HG02938 (cell line): ENCODE measurements at regions not wholly inside any gene's neighbourhood (a gene's known extent, or its start where the extent isn't known, plus 50 kb on each side); places are given as distances from the start of the nearest gene placed in this dataset.
A peak's percentile ranks its signal among the peaks of the same experiment; 100 is the strongest.
"Not testable (repeated sequence)": the region's sequence is repeated elsewhere in the genome, so short reads cannot be mapped to it uniquely, and the experiment has no call there.

Experiments
- ATAC-seq: cut with Tn5 transposase; IDR thresholded peaks from one replicate; pipeline ENCODE4 v1.9.1; 2021; ENCODE audit warnings: mild to moderate bottlenecking, moderate library complexity; ENCODE audit not compliant: unreplicated experiment

DNA sequence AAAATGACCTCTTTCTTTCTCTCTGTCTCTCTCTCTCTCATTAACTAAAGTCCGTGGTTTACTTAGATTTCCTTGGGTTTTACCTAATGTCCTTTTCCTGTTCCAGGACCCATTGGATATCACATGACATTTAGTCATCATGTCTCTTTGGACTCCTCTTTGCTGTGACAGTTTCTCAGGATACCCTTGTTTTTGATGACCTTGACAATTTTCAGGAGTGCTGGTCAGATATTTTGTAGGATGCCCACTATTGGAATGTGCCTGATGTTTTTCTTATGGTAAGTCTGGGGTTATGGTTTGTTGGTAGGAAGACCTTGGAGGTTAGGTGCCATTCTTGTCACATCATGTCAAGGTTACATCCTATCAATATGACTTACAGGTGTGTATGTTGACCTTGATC lies 199.2 kb upstream of the HTR1E start:
- ATAC-seq = no peak

DNA sequence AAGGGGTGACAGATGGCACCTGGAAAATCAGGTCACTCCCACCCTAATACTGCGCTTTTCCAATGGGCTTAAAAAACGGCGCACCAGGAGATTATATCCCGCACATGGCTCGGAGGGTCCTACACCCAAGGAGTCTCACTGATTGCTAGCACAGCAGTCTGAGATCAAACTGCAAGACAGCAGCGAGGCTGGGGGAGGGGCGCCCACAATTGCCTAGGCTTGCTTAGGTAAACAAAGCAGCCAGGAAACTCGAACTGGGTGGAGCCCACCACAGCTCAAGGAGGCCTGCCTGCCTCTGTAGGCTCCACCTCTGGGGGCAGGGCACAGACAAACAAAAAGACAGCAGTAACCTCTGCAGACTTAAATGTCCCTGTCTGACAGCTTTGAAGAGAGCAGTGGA lies 205.7 kb upstream of the HTR1E start:
- not testable (repeated sequence) for ATAC-seq

DNA sequence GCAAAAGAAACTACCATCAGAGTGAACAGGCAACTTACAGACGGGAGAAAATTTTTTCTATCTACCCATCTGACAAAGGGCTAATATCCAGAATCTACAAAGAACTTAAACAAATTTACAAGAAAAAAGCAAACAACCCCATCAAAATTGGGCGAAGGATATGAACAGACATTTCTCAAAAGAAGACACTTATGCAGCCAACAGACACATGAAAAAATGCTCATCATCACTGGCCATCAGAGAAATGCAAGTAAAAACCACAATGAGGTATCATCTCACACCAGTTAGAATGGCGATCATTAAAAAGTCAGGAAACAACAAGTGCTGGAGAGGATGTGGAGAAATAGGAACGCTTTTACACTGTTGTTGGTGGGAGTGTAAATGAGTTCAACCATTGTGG lies 206.6 kb upstream of the HTR1E start:
- ATAC-seq = not testable (repeated sequence)

DNA sequence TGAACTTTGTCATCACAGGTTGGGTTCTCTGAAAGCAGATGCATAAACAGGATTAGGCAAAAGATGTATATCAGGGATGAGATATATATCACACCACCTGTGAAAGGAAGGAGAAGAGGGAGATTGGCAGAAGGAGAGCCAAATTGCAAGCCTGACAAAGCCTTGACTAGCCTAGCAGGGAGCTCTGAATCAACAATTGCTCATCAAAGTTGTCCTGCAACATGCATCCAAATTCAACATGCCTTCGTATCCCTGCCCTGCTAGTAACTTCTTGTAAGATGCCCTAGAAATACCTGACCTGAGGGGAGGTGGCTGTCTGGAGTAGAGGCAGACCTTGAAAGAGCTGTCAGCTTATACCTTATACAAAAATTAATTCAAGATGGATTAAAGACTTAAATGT lies 207.1 kb upstream of the HTR1E start:
- no peak for ATAC-seq

DNA sequence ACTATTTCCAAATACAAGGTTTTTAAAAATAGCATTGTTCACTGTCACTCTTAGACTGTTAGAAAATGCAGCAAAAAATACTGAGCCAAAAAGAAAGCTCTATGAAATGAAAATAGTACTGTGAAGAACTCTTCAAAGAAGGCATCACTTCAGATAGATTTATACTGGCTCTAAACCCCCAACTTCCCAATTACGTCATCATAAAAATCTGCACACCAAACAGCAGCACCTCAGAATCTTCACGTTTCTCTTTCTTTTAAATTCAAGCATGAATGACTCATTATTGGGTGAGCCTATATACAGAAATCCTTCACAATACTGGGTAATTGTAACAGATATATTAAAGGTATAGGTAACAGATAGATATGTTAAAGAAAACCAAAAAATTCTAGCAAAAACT lies 208.4 kb upstream of the HTR1E start:
- no peak for ATAC-seq

DNA sequence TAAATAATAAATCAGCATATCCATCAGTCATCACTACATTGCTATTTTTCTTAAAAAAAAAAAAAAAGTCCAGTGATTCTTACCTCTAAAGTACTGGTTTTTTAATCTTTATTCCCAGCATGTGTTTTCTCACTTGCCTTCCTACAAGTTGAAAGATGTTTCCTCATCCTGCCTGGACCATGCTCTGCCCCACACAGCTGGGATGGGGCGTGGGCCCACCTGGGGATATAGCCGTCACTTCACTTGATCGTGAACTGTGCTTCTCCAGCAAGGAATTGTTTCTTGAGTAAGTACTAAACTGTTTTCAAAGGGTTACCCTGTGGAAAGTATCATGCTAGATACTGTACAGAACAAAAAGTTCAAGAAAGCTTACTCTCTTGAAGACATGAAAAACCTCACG lies 212.6 kb upstream of the HTR1E start:
- ATAC-seq = no peak

DNA sequence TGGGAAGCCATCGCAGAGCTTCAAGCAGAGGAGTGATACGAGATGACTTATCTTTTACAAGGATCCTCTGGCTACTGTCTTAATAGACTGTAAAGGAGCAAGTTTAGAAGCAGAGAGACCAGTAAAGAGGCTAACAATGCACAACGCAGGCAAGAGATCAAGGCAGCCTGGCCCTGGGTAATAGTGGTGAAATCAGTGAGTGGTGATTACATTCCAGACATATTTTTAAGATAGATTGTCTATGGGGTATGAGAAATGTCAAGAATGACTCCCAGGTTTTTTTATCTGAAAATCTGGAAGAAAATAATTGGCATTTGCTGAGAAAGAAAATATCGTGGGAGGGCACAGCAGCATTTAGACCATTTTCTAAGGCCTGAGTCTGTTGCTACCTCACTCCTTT lies 213.6 kb upstream of the HTR1E start:
- ATAC-seq = no peak

DNA sequence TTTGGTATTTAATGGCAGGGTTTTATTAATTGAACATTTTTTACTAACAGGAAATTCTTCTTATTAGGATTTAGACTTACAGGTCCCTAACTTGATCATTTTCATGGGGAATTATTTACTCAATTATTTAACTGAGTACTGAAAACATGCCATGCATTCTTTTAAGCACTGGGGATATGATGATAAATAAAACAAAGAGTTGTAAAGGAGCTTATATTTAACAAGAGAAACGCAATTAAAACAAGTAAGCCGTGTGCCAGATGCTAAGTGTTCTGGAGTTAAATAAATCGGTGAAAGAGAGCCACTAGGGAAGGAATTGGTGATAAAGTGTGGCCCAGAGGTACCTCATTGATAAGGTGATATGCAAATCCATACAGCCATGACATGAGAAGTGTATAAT lies 214.2 kb upstream of the HTR1E start:
- no peak for ATAC-seq

DNA sequence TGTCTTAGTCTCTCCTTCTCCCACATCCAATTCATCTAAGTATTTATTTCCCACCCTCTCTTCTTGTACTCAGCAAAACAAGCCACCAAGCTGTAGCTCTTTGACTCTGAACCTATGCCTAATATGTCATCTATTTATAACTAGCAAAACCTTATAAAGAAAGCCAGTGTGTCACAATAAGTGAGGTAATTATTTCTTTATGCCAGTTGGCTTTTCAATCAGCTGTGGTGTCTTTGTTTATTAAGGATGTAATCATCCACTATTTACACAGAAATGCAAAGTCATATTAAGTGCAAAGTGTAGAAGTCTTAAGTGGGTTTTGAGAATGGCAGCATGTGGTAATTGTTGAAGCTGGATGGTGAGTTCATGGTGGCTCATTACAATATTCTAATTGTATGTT lies 215.2 kb upstream of the HTR1E start:
- ATAC-seq = no peak

DNA sequence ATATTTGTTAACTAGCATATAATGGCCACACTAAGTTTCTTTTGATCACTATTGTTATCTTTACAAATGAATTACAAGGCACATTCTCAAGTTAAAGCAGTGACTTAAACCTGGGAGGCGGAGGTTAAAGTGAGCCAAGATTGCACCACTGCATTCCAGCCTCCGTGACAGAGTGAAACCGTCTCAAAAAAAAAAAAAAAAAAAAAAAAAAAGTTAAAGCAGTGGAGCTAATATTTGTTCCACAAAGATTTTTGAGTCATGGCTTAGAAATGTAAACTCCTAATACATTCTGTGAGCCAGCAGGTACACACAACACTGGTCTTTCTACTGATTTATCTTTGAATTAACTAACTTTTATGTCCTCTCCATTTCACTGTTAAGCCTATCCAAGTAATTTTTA lies 221.7 kb upstream of the HTR1E start:
- ATAC-seq = no peak

DNA sequence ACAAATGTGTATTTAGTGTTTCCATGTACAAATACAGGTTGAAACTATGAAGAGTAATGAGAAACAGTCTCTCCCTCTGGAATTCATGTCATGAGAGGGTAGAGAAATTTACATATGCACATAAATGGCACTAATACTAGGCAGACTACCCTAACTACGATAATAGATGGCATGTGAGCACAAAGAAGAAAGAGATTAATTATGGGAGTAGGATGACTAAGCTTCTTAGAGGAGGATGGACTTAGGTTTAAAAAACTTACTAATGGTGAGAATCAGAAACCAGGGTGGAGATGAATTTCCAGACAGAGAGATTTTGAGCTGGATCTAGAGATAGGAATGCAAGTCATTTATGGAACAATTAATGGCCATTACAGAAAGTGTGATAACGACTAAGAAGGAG lies 225.3 kb upstream of the HTR1E start:
- ATAC-seq = no peak

DNA sequence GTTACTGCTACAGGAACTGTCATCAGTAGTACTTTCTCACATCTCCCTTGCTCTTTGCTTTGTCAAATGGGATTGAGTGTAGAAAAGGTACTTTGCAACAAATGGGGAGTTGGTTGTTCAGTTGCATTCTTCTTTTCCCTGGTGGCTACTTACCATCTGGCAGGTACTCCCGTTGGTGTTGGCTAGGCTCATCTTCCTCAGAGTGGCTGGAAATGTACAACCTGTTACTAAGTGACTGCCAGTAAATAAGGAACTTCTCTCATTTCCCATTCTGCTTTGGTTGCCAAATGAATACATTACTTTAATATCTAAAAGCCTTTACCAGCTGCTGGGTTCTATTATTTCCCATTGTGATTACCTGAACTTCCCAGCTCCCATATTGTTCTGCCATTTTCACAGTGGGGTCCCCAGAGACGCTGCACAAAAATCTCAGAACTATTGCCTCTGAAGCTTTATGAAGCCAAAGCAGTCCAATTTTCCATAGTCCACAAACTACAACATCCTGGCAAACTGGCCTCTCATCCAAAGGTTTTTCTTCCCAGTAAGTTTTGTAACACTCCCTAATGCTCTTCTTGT lies 229.7 kb upstream of the HTR1E start:
- no peak for ATAC-seq

DNA sequence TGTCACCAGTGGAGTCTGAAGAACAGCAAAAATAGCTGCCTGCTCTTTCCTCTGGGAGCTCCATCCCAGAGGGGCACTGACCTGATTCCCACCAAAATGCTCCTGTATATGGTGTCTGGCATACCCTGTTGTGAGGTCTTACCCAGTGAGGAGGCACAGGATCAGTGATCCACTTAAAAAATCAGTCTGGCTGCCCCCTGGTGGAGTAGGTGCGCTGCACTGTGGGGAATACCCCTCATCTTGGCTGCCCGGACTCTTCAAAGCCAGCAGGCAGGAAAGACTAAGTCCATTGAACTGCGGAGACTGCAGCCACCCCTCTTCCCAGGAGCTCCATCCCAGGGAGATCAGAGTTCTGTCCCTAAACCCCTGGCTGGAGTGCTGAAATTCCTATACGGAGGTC lies 230.9 kb upstream of the HTR1E start:
- ATAC-seq = no peak

DNA sequence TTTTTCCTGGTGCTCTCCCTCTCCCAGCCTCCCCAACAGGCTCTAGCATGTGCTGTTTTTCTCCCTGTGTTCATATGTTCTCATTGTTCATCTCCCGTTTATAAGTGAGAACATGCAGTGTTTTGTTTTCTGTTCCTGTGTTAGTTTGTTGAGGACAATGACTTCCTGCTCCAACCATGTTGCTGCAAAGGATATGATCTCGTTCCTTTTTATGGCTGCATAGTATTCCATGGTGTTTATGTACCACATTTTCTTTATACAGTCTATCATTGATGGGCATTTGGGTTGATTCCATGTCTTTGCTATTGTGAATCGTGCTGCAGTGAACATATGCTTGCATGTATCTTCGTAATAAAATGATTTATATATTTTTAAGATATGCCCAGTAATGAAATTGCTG lies 236.1 kb upstream of the HTR1E start:
- ATAC-seq = not testable (repeated sequence)

DNA sequence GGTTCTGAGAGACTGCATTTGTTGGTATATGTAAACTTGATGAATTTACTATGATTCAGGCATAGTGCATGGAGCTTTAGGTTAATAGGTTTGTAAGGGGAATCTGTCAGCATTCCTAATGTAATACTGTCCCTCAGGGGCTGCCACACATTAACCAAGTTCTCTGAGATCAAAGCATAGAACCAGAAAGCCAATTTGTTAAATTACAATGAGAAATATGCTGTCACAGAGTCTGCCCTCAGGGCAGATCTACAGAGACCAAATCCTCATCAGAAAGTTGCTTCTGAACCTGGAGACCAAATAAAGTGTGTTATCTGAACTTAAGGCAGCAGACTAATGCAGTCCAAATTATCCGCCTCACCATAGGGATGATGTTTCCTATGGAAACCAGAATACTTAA lies 250.8 kb upstream of the HTR1E start:
- ATAC-seq = no peak

DNA sequence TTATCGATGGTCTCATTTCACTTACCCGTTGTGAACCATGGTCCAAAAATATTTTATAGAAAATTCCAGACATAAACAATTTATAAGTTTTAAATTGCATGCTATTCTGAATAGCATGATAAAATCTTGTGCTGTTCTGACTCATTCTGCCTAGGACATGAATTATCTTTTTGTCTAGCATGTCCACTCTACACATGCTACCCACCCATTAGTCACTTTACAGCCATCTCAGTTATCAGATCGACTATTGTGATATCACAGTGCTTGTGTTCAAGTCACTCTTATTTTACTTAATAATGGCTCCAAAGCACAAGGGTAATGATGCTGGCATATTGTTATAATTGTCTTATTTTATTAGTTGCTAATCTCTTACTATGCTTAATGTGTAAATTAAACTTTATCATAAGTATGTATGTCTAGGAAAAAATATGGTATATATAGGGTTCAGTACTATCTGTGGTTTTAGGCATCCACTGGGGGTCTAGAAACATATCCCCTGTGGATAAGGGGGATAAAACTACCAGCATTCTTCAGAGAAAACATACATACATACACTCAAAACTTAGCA lies 252.0 kb upstream of the HTR1E start:
- ATAC-seq = no peak

DNA sequence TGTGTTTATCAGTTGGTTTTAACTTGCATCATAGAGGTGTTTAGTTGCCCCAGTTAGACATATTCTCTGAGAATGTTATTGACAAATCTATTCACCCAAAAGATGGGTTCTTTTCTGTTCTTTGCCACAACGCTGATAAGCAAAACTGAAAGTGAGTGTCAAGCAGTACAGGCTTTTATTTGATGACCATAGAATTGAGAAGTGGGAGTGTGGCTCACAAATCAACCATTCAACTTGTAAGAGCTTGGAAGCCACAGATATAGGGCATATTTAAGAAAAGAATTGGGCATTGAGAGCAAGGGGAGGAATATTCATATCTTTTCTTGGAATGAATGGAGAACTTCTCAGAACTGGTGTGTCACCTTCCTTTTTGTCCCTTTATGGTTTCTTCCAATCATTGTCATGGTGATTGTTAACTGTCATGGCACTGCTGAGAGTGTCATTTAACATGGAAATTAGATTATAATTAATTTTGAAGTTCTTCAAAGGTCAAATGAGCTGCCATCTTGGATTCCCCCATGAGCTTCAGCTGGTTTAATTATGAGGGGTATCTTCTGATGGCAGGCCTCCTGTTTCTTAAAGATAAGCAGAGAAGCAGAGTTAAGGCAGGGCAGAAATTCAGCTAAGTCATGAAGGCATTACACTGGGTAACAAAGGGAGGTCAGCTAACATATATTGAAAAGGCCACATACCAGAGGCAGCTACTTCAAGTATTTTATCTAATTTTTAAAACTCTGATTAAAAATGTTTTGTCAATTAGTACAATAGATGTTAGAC lies 254.0 kb upstream of the HTR1E start:
- ATAC-seq = peak; percentile 60

DNA sequence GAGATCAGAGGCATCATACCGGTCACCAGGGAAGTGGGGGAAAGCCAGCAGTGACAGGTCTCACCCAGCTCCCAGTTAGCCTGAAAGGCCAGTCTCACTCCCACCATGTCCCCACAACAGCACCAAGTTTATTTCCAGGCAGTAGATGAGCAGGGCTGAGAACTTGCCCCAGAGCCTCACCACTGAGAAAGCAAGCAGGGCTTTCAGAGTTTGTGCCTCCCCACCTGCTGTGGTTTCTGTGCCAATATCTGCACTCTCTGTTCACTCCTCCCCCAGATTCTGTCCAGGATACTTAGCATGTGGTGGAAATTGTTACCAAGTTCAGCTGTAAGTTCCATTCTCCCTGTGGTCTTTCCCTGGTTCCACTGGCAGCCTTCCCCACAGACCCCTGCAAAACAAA lies 255.0 kb upstream of the HTR1E start:
- ATAC-seq = no peak

DNA sequence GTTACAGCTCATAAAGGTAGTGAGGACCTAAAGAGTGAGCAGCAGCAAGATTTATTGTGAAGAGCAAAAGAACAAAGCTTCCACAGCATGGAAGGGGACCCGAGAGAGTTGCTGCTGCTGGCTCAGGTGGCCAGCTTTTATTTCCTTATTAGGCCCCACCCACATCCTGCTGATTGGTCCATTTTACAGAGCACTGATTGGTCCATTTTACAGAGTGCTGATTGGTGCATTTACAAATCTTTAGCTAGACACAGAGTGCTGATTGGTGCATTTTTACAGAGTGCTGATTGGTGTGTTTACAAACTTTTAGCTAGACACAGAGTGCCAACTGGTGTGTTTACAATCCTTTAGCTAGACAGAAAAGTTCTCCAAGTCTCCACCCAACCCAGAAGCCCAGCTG lies 256.2 kb upstream of the HTR1E start:
- not testable (repeated sequence) for ATAC-seq

DNA sequence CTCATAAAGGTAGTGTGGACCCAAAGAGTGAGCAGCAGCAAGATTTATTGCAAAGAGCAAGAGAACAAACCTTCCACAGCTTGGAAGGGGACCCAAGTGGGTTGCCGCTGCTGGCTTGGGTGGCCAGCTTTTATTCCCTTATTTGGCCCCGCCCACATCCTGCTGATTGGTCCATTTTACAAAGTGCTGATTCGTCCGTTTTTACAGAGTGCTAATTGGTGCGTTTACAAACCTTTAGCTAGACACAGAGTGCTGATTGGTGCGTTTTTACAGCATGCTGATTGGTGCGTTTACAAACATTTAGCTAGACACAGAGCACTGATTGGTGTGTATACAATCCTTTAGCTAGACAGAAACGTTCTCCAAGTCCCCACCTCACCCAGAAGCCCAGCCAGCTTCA lies 265.2 kb upstream of the HTR1E start:
- not testable (repeated sequence) for ATAC-seq

DNA sequence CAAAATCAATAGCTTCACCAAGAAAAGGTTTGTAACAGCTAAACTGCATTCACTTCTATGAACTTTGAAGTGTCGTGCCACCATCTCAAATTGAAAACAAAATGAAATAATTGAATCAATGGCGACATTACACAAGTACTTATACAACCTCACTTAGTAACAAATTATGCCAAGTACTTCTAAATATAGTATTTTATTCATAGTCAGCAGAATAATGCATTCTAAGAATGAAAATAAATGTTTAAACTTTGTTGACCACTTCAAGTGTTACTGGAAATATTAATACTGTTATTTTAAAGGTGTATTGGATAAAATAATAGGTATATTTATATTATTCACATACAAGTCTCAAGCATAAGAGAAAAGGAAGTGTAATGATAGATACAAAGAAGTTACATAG lies 280.1 kb upstream of the HTR1E start:
- no peak for ATAC-seq

DNA sequence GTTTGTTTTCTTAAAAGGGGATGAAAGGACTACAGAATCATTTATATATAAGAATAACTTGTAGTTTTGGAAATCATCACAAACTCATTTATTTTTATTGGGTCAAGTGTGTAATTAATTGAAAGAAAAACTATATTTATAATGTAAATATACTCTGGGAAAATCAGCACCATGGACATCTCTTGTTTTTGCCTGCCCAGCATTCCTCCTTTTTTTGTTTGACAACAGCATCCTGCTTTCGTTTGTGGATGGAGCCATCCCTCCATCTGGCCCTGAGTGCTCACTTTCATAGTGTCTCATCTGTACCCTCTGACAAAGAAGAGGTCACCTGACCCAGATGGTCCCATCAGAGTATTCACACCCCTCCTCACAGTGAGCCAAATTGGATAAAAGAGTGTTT lies 308.2 kb upstream of the HTR1E start:
- no peak for ATAC-seq

DNA sequence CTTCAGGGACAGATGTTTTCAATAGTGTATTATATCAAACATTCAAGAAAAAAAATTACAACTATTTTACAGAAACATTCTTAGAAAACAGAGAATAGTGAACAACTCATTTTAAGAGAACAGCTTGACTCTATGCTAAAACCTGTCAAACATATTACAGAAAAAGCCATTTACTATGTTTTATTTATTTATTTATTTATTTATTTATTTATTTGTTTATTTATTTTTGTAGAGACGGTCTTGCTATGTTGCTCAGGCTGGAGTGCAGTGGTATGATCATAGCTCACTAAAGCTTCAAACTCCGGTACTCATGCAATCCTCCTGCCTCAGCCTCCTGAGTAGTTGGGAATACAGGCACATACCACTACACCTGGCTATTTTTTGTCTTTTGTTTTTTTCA lies 317.9 kb upstream of the HTR1E start:
- no peak for ATAC-seq
